GM12875 (cell line): ENCODE measurements at regions not wholly inside any gene's neighbourhood (a gene's known extent, or its start where the extent isn't known, plus 50 kb on each side); places are given as distances from the start of the nearest gene placed in this dataset.

ENCODE experiments used
- H3K4me3 ChIP-seq: one replicate; pipeline ENCODE4 v1.5.1; 2011; ENCODE audit warnings: low read depth, low read length, control low read depth
- TF ChIP-seq, protein P1 (sequence below): IDR thresholded peaks from 2 replicates; pipeline ENCODE4 v1.5.1; 2011; ENCODE audit warnings: low read depth, mild to moderate bottlenecking, control low read depth, inconsistent platforms, low read length, moderate library complexity, borderline replicate concordance; ENCODE audit not compliant: insufficient read depth

DNA sequence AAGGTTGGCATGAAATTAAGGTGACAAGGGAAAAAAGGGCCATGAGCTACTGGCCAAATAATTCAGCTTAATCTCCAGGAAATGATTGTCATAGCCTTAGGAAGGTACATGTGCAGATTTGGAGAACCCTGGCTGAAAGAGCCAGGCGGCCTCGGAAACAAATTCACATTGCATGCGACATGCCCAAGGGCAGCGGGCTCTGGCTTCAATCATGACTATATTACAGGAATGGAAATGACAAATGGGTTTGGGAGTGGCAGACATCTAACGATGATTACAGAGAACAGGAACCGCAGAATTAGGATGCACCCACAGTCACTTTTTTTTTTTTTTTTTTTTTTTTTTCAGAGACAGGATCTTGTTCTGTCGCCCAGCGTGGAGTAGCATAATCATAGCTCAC, 112.4 kb upstream of the SALL4 start:
- H3K4me3 ChIP-seq, result no peak overlapping the region
- TF ChIP-seq, protein P1, sequence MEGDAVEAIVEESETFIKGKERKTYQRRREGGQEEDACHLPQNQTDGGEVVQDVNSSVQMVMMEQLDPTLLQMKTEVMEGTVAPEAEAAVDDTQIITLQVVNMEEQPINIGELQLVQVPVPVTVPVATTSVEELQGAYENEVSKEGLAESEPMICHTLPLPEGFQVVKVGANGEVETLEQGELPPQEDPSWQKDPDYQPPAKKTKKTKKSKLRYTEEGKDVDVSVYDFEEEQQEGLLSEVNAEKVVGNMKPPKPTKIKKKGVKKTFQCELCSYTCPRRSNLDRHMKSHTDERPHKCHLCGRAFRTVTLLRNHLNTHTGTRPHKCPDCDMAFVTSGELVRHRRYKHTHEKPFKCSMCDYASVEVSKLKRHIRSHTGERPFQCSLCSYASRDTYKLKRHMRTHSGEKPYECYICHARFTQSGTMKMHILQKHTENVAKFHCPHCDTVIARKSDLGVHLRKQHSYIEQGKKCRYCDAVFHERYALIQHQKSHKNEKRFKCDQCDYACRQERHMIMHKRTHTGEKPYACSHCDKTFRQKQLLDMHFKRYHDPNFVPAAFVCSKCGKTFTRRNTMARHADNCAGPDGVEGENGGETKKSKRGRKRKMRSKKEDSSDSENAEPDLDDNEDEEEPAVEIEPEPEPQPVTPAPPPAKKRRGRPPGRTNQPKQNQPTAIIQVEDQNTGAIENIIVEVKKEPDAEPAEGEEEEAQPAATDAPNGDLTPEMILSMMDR, result no peak

- TF ChIP-seq, protein P1, result no peak
- no peak overlapping the region for H3K4me3 ChIP-seq
These were observed 108.2 kb upstream of the SALL4 start for GRCh38 chr20:51910321-51911050.

- H3K4me3 ChIP-seq, result no peak overlapping the region
- TF ChIP-seq, protein P1, result no peak
These were observed 104.4 kb upstream of the SALL4 start for GRCh38 chr20:51906679-51907078.

GRCh38 chr20:51906049-51906448, 103.7 kb upstream of the SALL4 start:
- H3K4me3 ChIP-seq, result no peak overlapping the region
- TF ChIP-seq, protein P1, result no peak

GRCh38 chr20:51902933-51903332, 100.6 kb upstream of the SALL4 start:
- TF ChIP-seq, protein P1, result no peak

DNA sequence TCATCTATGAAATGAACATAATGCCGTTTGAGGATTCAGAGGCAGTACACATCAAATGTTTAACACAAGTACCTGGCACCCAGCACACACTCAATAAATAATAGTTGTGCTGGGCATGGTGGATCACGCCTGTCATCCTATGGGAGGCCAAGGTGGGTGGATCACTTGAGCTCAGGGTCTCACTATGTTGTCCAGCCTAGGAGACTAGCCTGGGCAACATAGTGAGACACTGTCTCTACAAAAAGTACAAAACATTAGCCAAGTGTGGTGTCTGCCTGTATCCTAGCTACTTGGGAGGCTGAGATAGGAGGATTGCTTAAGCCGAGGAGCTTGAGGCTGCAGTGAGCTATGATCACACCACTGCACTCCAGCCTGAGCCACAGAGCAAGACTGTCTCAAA, 98.1 kb upstream of the SALL4 start:
- TF ChIP-seq, protein P1, result no peak
- no peak overlapping the region for H3K4me3 ChIP-seq

More at GRCh38 chr20:51902933-51903332, 100.6 kb upstream of the SALL4 start:
- no peak overlapping the region for H3K4me3 ChIP-seq

DNA sequence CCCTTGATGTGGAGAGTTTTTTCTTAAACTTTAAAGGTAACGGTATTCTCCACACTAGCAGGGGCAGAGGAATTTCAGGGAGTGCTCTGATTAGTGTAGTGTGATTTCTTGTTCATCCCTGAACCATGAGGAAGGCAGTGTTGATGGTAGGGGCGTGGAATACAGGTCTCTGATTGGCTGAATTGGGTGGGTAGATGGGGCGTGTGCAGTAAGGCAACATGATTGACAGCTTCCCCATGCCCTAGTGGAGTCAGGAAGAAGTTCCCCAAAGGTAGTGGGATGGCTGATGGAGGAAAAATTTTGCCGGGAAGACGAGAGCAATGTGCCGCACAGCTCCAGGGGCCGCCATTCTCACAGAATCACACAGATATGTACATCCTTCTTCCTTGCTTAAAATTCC, 97.4 kb upstream of the SALL4 start:
- TF ChIP-seq, protein P1, result no peak
- H3K4me3 ChIP-seq, result no peak overlapping the region
